ENCODE measurements at regions not wholly inside any gene's neighbourhood (a gene's known extent, or its start where the extent isn't known, plus 50 kb on each side); places are given as distances from the start of the nearest gene placed in this dataset.

DNA sequence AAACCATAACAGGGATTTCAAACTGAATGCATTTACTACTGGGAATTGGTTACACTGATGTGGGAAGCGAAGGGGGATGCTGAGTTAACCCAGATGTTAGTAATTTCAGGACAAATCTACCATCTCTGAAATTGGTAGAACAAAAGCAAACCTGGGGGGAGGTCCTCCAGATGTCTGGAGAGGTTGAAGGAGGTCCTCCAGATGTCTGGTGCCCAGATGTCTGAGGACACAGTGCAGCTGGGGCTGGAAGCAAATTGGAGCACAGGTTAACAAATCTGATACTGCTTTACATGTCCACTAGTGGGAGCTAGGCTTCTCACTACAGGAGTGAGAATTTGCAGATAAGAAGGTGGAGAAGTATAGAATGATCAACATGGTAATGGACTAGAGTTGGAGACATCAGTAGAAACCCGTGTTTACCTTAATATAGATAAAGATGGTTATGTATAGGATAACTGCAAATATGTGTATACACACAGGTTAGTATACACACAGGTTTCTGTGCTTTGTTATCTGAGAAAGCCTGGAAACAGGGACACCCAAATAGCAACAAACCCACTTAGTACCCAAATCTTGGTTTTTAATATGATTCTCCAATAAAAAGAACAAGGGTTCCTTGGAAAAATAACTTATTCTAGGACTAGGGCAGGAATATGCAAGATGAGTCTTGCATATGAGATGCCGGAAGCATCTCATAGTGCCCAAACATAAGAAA lies 162.5 kb downstream of the C12orf50 start:
- no peaks in the 10 kb centered on the region for H3K4me1 Mint-ChIP-seq (ENCODE audit: unreplicated experiment)
- no peaks in the 10 kb centered on the region for H3K9me3 Mint-ChIP-seq (ENCODE audit: unreplicated experiment)
- TF ChIP-seq, protein P1, sequence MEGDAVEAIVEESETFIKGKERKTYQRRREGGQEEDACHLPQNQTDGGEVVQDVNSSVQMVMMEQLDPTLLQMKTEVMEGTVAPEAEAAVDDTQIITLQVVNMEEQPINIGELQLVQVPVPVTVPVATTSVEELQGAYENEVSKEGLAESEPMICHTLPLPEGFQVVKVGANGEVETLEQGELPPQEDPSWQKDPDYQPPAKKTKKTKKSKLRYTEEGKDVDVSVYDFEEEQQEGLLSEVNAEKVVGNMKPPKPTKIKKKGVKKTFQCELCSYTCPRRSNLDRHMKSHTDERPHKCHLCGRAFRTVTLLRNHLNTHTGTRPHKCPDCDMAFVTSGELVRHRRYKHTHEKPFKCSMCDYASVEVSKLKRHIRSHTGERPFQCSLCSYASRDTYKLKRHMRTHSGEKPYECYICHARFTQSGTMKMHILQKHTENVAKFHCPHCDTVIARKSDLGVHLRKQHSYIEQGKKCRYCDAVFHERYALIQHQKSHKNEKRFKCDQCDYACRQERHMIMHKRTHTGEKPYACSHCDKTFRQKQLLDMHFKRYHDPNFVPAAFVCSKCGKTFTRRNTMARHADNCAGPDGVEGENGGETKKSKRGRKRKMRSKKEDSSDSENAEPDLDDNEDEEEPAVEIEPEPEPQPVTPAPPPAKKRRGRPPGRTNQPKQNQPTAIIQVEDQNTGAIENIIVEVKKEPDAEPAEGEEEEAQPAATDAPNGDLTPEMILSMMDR (IDR thresholded peaks at IDR 0.05; ENCODE audit: unreplicated experiment) = no peak
- no peaks in the 10 kb centered on the region for H3K36me3 Mint-ChIP-seq (ENCODE audit: low read depth, unreplicated experiment)
- DNase-seq (ENCODE audit: low spot score) = peak; percentile 14
- no peaks in the 10 kb centered on the region for H3K27me3 Mint-ChIP-seq (ENCODE audit: unreplicated experiment)
- no peak overlapping the region for H3K4me3 Mint-ChIP-seq (ENCODE audit: unreplicated experiment)
- no peak overlapping the region for H3K27ac Mint-ChIP-seq (ENCODE audit: unreplicated experiment)

DNA sequence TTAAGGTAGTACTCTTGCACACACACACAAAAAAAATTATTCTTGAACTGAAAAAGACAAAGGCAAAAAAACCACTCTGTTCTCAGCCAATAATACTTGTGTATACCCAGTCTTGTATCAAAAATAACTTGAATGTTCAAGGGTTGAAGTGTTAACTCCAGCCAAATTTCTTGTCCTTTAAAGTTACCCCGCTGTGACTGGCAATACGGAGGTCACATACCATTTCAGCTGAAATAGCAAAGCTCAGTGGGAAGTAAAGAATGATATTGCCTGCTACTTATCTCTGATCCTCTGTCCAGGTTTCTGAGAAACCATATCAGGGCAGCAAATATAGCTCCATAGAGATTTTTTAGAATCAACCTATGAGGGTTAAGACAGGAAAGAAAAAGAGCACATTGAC lies 167.4 kb downstream of the C12orf50 start:
- no peak for DNase-seq (ENCODE audit: low spot score)
- H3K9me3 Mint-ChIP-seq (ENCODE audit: unreplicated experiment) = no peaks in the 10 kb centered on the region

DNA sequence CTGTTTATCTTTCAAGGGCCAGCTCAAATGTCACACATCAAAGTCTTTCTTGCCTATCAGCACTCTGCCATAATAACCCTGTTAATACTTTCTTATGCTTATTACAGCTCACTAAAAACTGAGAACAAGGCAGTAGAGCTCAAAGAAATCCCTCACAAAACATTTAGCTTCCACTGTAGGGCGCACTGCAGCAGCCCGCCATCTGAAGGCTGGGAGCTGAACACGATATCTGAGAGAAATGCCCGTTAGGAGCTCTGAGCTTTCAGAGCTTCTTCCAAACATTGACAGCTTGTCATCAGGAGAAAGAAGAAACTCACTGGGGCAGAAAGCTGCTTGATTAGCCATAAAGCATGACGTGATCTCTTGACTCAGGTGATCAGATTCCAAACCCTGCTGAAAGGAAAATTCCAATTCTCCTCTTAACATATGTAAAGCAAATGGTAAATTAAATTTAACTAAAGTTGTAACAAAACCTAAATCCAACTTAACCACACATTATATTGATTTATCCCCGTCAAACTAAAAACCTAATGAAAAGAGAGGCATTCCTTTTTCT lies 175.7 kb downstream of the C12orf50 start:
- TF ChIP-seq, protein P1 (IDR thresholded peaks at IDR 0.05; ENCODE audit: unreplicated experiment) = no peak
- Mint-ChIP-seq H3K27ac (ENCODE audit: unreplicated experiment) (no peak overlapping the region), H3K4me1 (ENCODE audit: unreplicated experiment) (no peaks in the 10 kb centered on the region), H3K4me3 (ENCODE audit: unreplicated experiment) (no peak overlapping the region), H3K36me3 (ENCODE audit: low read depth, unreplicated experiment) (no peaks in the 10 kb centered on the region), H3K27me3 (ENCODE audit: unreplicated experiment) (no peaks in the 10 kb centered on the region), H3K9me3 (ENCODE audit: unreplicated experiment) (no peaks in the 10 kb centered on the region)
- DNase-seq (ENCODE audit: low spot score) = no peak

More for the DNA sequence above, 167.4 kb downstream of the C12orf50 start:
- H3K4me3 Mint-ChIP-seq (ENCODE audit: unreplicated experiment) = no peak overlapping the region
- H3K4me1 Mint-ChIP-seq (ENCODE audit: unreplicated experiment) = no peaks in the 10 kb centered on the region
- H3K27ac Mint-ChIP-seq (ENCODE audit: unreplicated experiment) = no peak overlapping the region
- no peaks in the 10 kb centered on the region for H3K27me3 Mint-ChIP-seq (ENCODE audit: unreplicated experiment)
- H3K36me3 Mint-ChIP-seq (ENCODE audit: low read depth, unreplicated experiment) = no peaks in the 10 kb centered on the region
- TF ChIP-seq, protein P1 (IDR thresholded peaks at IDR 0.05; ENCODE audit: unreplicated experiment) = no peak

DNA sequence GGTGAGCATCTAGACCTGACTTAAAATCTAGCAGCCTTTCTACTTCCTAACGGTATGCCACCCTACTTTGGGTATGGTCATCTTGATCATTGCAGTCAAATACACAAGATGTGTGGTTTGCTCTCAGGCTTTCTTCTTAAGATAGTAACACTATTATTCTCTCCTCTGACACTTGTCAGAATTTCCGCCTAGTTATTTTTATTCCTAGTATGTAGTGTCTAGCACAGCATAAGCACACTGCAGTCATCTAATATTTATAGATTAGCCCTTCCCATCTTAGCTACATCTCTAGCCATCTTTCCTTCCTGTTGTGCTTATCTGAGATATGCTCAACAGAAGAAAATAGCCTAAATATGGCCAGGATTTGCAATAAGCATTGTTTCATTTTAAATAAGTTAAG lies 180.1 kb downstream of the C12orf50 start:
- TF ChIP-seq, protein P1 (IDR thresholded peaks at IDR 0.05; ENCODE audit: unreplicated experiment) = no peak
- H3K36me3 Mint-ChIP-seq (ENCODE audit: low read depth, unreplicated experiment) = no peaks in the 10 kb centered on the region
- H3K27ac Mint-ChIP-seq (ENCODE audit: unreplicated experiment) = no peak overlapping the region
- H3K4me1 Mint-ChIP-seq (ENCODE audit: unreplicated experiment) = peaks cover 3% of the 10 kb centered on the region
- DNase-seq (ENCODE audit: low spot score) = no peak
- no peaks in the 10 kb centered on the region for H3K9me3 Mint-ChIP-seq (ENCODE audit: unreplicated experiment)
- no peak overlapping the region for H3K4me3 Mint-ChIP-seq (ENCODE audit: unreplicated experiment)
- H3K27me3 Mint-ChIP-seq (ENCODE audit: unreplicated experiment) = no peaks in the 10 kb centered on the region

DNA sequence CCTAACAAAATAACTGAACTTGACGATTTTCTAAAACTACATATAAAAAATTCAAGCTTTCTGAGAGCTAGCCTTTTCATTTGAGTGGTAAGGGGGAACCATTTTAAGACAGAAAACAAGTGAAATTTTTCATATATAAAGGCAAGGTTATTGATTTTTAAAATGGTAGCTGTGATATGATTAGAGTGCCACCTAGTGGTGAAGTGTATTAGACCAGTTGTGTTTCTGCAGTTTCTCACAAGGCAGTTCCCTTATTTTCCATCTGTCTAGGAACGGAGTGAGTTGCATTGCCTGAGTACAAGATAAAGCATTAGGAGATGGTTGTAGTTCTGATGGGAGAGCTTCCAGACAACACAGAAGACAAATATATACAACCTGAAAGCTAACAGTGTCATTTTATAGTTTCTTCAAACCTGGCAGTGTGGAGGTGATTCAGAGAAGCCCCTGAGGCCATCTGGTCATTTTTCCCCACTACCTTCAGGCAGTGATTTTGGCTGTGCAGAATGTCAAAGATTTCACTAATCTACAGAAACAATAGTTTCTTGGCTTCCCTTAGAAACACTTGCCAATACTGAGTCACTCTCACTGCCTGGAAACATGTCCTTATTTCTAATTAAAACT lies 180.8 kb downstream of the C12orf50 start:
- Mint-ChIP-seq H3K9me3 (ENCODE audit: unreplicated experiment) (no peaks in the 10 kb centered on the region), H3K27ac (ENCODE audit: unreplicated experiment) (no peak overlapping the region), H3K4me1 (ENCODE audit: unreplicated experiment) (peaks cover 3% of the 10 kb centered on the region), H3K27me3 (ENCODE audit: unreplicated experiment) (no peaks in the 10 kb centered on the region), H3K4me3 (ENCODE audit: unreplicated experiment) (no peak overlapping the region), H3K36me3 (ENCODE audit: low read depth, unreplicated experiment) (no peaks in the 10 kb centered on the region)
- DNase-seq (ENCODE audit: low spot score) = peak; percentile 37
- TF ChIP-seq, protein P1 (IDR thresholded peaks at IDR 0.05; ENCODE audit: unreplicated experiment) = peak; percentile 94
